Gastrocnemius medialis (tissue), 4 donors: ENCODE measurements at regions not wholly inside any gene's neighbourhood (a gene's known extent, or its start where the extent isn't known, plus 50 kb on each side); places are given as distances from the start of the nearest gene placed in this dataset.

Source experiments
- CTCF ChIP-seq, 5 experiments: fragments of 450-650 bp in 3 of 5; fragments of 200-600 bp in 2 of 5; sonication (generic) in 2 of 5; IDR thresholded peaks in 4 of 5; conservative IDR thresholded peaks in 1 of 5; 1 replicate in 4 of 5; 2 replicates in 1 of 5; pipeline ENCODE4 v1.5.1; 2016 to 2019; ENCODE audit warnings: antibody characterized with exemption in 5 of 5, mild to moderate bottlenecking in 3 of 5, moderate library complexity in 3 of 5
- POLR2A ChIP-seq, 2 donors: fragments of 450-650 bp; IDR thresholded peaks; one replicate each; pipeline ENCODE4 v1.6.1; 2017; ENCODE audit warnings: antibody characterized with exemption in 2 of 2, mild to moderate bottlenecking in 2 of 2, moderate library complexity in 2 of 2

- TF ChIP-seq CTCF (IDR thresholded peaks at IDR 0.05 in 4 of 5, conservative IDR thresholded peaks at IDR 0.05 in 1 of 5) (no peak), POLR2A (IDR thresholded peaks at IDR 0.05) (no peak)
Measured at GRCh38 chr16:51592535-51593300, 441.6 kb upstream of the SALL1 start.
